ENCODE measurements at regions not wholly inside any gene's neighbourhood (a gene's known extent, or its start where the extent isn't known, plus 50 kb on each side); places are given as distances from the start of the nearest gene placed in this dataset.

- no peak for TF ChIP-seq CUX1 (IDR thresholded peaks at IDR 0.05; ENCODE audit: insufficient replicate concordance, low read depth, low read length)
- no peak for TF ChIP-seq JUND (IDR thresholded peaks at IDR 0.05; ENCODE audit: low read depth, low read length)
- no peak for TF ChIP-seq CTCF (IDR thresholded peaks at IDR 0.05 in 2 of 3, conservative IDR thresholded peaks at IDR 0.05 in 1 of 3; ENCODE audit: control insufficient read depth in 2 of 3, extremely low read depth in 1 of 3, insufficient read depth in 1 of 3, low read depth in 3 of 3, low read length in 3 of 3)
- no peak for TF ChIP-seq CBX3 (IDR thresholded peaks at IDR 0.05; ENCODE audit: borderline replicate concordance, low read depth)
- no peak for TF ChIP-seq SREBF2 (IDR thresholded peaks at IDR 0.05; ENCODE audit: low read length)
- TF ChIP-seq ETV6 (conservative IDR thresholded peaks at IDR 0.05 in 1 of 2, IDR thresholded peaks at IDR 0.05 in 1 of 2; ENCODE audit: borderline replicate concordance in 1 of 2, low read depth in 1 of 2) = no peak
- no peak for TF ChIP-seq BCLAF1 (IDR thresholded peaks at IDR 0.05)
- TF ChIP-seq BCL3 (IDR thresholded peaks at IDR 0.05; ENCODE audit: borderline replicate concordance, insufficient read depth, low read depth, low read length, poor library complexity, severe bottlenecking) = no peak
- TF ChIP-seq POLR2A (IDR thresholded peaks at IDR 0.05; ENCODE audit: low read depth, low read length) = no peak
- no peak for TF ChIP-seq SRF (IDR thresholded peaks at IDR 0.05; ENCODE audit: low read depth in 2 of 2, low read length in 2 of 2)
- TF ChIP-seq FOXM1 (IDR thresholded peaks at IDR 0.05; ENCODE audit: low read depth, low read length) = no peak
These were observed 146.3 kb downstream of the TSEN15 start for GRCh38 chr1:184197831-184198230.

Data from GM12878 (cell line).